T-helper 2 cell treated with Interferon-gamma antibody and Interleukin-4, amounts not matched to agents 100 ng/mL and 5 ng/mL, for 36 hours (primary cell): ENCODE measurements at regions not wholly inside any gene's neighbourhood (a gene's known extent, or its start where the extent isn't known, plus 50 kb on each side); places are given as distances from the start of the nearest gene placed in this dataset.

Experiments used
- intact Hi-C: fragments of 100-400 bp; cut with micrococcal nuclease; formaldehyde crosslinking; loops from one replicate; pipeline ENCODE4 v1.15.1; 2023

DNA sequence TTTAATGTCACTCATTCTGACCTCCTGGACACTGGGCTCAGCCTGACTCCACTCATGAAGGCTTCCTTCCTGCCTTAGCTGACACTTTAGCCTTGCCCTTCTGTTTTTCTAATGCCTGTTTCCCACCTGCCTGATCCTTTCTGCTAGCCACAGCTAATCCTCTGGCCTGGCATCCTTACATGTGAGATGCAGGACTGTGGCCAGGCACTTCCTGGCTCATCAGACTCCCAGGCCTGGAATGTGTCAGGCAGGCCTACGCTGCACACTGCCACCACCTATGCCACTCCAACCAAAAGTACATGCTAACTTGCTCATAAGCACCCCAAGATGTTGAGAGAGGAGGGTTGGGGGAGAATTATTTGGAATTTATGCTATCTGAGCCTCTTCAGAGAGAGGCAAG is 138.8 kb upstream of the NALF2 start:
- intact Hi-C loops: no loop called here

DNA sequence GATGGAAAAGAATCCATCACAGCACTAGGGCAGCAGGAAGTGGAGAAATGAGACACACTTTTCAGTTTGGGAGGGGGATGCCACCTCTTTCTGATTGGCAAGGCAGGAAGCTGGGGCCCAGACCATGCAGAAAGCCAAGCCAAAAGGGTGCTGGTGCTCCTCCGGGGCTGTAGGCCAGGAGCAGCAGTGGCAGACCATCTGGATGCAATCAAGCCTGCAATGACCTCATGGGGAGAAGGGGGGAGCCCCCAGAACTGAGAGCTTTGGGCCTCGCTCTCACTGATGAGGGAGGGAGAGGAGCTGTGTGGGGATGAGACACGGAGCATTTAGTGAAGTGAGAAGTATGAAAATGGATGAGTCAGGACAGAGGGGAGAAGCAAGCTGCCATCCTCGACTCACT is 141.3 kb upstream of the NALF2 start:
- intact Hi-C loops: no loop called here

DNA sequence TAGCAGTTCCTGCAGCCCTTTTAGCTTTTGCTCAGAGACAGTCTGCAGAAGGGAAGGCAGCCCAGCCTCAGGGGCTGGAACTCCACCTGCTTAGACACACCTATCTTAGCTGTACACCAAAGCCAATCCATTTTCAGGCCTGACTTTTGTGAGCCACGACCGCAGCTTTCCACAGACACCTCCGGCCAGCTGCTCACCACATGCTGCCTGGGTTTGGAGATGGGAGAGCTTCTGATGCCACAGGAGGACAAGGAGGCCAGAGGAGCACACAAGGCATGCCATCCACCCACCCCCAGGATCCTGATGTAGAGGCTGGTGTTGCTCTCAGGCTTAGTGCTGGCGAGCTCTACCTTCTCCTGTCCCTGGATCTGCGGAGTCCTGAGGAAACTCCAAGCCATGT is 141.8 kb upstream of the NALF2 start:
- intact Hi-C loops: no loop called here

DNA sequence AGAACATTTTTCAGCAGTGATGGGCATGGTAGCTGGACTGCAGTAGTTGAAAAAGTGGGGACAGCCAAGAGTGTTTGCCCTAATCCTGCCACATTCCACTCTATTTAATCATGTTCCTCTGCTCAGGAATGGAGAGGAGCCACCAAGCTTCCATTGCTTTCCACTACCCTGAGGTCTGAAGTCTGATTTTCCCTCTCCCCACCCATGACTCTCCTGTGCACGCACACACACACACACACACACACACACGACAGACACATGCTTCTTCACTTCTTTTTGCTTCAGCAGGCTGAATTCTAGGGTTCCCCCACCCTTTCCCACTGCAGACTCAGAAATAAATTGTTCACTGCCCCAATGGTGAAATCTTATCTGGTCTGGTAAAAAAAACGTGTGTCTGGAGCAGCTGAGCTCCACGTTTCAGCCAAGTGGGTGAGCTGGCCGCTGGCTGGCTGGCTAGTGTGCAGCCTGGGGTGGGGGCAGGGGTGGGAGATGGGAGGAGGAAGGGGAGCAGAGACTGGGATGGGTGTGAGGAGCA is 142.7 kb upstream of the NALF2 start:
- intact Hi-C loops: no loop called here

DNA sequence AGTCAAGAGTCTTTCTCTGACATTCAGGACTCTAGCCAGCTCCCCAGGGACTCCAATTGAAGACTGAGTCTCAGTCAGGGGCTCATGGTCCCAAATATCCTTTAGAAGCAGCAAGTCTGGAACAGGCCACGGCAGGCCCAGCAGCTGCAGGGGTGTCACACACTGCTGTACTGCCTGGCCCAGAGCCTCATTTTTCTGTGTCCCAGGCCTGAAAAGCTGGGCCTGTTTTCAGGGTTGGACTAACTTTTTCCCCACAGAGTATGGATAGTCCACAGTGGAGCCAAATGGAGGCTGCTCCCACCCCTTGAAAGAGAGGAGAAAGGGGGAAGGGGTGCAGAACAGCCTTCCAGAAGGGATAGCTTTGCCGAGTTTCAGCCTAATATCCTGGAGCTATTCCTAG is 146.8 kb upstream of the NALF2 start:
- intact Hi-C loops: no loop called here

DNA sequence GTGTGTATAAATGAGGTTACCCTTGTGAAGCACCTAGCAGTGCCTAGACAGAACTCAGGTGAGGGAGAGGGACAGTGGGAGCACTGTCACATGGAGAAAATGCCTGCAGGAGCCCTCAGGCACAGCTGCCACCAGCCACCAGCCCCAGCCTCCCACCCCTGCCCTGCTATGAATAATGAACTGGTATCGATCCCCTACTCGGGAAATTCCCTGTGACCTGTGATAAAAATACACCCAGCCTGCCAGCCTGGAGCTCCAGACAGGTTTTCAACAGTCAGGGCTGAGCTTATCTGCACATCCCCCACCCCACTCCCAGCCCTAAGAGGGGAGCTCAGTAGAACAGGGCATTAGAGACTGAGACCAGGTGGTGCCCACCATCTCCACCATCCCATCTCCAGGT is 159.6 kb upstream of the PJA1 start:
- intact Hi-C loops: no loop called here

DNA sequence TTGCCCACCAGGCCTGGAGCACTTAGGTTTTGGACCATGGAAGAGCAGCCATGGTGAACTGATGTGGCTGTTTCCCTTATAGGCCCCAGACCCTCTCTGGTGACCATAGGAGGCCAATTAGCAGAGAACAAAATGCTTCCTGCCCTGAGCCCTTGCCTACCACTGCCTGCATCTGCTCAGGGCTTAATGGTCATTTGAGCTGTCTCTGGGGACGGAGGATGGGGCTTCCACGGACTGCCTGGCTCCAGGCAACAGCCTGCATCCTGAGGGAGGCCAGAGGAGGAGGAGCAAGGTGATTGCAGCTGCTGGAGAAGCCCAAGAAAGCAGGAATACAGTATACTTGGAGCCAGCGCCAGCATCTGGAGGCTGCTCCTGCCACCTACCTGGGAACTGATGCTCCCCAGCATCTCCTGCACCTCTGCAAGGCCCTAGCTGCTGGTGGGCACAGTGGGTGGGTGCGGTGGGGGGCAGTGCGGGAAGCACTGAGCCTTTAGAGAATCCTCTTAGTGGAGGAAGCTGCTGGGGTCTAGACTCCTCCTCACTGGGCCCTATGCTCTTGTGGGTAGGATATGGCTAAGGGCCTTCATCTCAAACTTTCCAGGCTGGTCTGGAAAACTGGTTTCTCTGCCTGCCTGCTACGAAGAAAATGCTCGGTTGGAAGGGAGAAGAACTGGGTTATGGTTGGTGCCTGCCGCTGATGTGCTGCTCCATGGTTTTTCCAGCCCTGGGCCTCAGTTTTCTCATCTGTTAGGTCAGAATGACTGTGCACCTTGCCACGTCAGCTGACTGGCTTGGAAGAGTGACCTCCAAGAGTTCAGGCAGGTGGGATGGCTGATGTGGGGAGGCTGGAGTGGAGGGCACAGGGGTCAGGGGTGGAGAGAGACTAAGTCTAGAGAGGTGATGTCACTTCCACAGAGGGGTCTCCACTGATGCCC is 158.8 kb upstream of the PJA1 start:
- intact Hi-C loops: no loop called here

DNA sequence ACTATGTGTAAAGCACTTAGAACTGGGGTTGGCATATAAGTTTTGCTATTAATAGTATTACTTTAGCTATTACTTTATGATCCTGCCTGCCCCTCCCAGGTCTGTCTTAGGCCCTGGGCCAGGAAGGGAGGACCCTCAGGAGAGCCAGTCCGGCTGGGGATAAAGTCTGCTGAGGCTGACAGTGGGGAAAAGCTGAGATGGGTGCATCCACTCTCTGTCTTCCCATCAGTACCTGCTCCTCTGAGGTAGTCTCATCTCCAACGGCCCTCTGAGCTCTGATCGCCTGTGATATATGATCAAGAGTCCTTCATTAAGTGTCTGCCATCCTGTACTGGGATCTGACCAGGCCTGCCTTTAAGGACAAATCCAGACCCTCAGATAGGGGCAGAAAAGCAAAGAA is 156.5 kb upstream of the PJA1 start:
- intact Hi-C loops: no loop called here

DNA sequence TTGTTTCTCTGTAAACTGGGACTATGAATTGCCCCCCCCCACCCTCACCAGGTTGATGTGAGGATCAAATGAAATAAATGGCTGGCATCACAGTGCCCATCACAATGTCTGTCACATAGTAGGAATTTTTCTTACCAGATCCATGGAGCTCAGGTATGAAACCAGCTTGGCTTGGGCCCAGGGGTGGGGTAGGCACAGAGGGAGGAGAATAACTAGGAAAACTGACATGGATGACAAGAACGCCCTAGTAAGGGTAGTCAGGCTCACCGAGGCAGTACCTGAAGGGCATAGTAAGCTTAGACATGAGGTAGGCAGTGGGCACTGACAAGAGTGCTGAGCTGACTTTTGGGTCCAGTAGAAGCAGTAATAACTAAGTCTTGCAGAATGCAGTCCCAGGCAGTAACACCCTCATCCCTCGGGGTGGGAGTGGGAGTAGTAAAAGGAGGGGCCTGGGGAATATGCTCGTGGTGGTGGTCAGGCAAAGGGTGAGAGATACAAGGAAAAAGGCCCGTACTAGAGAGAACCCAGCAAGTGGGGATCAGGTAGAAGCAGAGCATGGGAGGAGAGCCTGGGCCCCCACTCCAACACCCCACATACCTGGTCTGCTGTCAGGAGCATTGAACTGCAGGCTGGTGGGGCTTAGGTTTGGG is 155.9 kb upstream of the PJA1 start:
- intact Hi-C loops: no loop called here

DNA sequence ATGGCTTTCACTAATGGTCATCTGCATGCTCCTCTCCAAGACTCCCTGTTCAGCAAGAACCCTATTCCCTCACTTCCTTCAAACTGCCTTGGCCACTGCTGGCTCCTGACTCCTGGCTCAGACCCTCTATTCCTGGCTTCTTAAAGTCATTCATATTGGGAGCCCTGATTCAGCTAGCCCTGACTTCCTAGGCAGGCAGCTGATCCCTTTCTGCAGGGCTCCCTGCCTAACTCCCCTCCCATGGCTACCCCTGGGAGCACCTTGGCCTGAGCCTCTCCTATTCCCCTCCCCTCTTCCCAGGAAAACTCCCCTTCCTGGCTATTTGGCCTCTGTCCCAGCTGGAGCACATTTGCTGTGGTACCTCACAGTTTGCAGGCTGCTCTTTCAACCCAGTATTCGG is 154.9 kb upstream of the PJA1 start:
- intact Hi-C loops: no loop called here

DNA sequence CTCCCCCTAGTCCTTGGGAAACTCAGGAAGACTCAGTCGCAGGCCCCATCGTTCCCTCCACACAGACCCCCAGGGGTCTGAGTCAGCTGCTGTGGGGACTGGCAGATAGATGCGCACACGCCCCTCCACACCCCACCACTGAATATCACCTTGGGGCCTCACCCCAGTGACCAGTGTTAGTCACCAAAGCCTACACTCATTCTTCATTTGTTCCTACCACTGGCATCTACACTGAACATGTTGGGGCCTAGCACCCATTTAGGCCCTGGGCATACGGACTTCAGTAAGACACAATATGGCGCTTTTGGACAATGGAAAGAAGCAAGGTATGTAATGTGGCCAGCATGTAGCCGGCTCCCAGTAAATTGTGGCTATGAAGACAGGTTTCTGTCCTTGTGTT is 154.1 kb upstream of the PJA1 start:
- intact Hi-C loops: no loop called here

DNA sequence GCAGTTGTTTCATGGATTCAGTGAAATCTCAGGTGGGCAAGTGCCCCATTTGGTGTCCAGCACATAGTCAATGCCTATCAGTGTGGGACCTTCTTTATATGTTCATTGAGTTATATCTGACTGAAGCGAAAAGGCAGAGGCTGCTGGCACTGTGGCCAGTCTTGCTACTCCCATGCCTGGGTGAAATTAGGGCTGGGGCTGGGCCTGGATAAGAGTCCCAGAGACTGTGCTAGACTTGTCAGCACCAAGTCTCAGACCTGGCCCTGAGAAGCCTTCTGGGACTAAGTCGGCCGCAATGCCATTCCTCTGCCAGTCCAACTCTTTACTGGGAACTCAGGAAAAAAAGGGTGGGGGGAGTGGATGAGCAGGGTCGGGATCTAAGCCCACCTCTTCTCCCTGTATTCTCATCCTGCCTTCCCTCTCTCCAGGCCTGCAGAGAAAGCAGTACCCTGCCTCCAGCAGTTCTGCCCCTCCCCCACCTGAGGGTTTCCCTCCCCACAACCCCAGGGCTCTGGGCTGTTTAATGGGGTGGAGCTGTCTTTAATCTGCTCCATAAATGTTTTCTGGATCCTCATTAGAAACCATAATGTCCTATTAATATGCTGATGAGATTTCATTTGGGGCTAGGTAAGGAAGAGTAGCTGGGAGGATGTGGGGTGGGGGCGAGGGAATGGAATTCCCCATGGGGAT is 153.5 kb upstream of the PJA1 start:
- intact Hi-C loops: no loop called here

DNA sequence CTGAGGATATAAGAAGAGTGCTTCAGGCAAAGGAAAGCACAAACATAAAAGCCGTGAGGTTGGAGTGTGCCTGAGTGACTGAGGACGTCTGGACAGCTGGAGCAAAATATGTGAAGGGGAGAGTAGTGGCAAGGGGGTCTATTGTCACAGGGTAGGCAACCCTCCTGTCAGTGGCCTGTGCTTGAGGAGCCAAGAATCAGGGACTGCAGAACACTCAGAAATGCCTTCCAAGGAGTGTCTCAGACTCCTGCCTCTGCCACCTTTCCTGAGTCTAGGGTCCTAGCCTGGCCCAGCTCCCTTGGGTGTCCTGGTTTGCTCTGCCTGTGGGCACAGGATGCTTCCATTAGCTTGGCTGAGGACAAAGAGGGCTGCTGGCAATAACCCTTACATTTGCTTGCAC is 152.5 kb upstream of the PJA1 start:
- intact Hi-C loops: no loop called here

DNA sequence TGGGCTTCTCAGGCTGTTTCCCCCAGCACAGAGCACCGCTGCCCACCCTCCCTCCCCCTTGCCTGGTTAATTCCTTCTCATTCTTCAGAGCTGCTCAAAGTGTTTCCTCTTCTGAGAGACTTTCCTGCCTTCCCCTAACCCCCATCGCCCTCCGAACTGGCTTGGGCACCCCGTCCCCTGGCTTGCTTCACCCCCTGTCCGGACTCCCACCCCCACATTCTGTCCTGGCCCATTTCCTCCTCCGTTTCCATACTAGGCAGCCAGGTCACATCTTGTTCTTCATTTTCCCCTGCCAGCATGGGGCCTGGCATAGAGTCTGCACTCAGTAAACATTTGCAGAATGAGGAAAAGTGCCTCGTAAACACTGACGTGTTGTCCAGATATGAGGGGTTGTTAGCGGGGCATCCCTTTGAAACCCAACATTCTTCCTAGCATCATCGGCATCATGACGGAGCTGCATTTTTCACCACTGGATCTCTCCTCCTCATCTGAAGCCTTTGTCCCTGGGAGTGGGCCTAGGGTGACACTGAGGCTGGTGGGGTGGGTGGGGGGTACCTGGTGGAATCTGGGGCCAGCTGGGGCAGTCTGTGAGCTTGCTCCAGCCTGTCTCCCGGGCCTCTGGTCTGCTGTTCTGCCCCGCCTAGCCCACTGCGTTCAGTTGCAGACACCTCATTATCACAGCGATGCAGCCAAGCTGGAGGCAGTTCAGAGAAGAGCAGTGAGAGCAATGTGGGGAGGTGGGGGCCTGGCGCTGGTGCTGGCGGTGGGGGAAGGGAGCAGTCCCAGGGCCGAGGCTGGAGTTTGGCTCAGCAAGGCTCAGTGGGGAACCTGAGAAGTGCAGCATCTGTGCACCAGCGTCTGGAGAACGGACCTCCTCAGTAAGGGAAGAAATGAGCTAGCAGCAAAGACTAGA is 149.4 kb upstream of the PJA1 start:
- intact Hi-C loops: no loop called here

DNA sequence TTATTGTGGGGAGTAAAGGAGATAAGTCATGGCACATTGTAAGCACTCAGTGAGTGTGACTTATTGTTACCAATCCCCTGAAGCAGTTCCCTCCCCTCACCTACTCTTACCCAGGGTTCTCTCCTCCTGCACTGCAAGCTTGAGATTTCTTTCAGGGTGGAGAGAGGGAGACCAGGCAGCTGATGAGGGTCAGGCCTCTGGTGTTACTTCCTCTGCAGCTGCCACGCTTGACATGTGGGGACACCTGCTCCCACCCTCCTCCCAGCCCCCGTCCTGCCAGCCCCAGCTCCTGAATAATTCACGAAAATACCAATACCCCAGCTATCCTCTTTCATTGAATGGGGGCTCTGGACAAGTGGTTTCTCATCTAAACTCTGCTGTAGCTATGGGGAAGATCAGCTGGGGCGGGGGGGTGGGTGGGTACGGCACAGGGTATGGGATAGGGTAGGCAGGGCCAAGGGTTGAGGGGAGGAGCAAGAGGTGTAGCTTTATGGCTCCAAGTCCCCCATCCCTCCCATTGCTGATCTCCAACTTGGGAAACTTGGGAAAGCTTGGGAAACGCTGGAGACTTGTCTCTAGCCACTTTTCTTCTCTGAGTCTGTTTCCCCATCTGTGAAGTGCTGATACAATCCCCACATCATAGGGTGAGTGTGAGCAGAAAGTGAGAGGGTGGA is 148.5 kb upstream of the PJA1 start:
- intact Hi-C loops: no loop called here

DNA sequence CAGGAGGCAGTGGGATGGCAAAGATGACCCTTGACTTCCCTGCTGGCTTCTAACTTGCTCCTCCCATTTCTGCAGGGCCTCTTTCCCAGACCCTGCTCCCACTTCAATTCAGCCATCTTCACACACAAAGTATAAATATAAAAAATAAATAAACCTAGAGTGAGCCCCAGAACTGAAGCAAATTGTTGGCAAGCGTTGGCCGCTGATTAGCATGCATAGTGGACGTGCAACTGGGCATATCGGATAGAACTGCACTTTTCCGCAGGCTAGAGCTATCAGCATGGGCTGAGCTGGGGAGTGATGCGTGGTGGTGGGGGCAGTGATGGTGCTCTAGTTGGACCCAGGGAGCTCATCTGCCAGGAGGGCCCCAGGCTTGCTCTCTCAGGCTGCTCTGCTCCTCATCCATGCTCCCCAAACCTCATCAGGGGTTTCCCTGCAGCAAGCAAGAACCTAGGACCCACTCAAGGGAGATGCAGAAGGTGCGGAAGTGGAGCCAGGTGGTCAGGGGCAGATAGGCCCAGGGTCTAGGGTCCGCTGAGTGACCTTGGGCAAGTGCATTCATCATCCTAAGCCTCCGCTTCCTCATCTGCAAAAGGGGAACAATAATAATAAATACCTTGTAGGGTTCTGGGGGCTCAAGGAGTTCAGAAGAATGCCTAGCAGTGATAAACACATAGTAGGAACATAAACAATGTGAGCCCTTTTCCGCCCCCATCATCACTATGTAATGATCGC is 146.8 kb upstream of the PJA1 start:
- intact Hi-C loops: no loop called here

DNA sequence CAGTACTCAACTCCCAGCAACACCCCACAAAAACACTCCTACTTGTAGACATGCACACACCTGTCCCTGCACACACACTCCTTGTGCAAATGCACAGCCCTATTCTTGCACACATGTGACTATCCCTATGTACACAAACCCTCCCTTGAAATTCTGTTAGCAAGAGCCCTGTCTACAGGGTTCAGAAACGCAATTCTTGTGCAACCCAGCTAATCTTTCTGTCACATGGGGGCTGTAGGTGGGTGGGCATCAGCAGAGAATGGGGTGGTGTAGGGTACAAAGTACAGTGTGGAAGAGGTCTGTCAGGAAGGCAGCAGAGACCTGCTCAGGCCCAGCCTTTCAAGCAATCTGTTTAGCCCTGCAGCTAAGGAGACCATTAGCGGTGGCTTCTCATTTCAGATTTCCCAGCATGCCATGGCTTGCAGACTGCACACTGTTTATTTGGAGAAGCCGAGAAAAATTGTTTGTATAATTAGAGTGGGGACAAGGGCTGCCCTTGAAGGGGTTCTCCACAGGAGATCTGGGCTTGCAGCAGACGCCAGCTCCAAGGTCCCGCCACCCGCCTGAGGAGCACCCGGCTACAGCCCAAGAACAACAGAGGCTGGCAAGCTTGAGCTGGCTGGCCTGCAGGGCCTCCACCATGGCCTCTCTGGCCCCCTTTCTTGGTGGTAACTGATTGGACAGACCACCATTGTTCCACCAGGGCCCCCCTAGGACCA is 144.0 kb upstream of the PJA1 start:
- intact Hi-C loops: no loop called here

DNA sequence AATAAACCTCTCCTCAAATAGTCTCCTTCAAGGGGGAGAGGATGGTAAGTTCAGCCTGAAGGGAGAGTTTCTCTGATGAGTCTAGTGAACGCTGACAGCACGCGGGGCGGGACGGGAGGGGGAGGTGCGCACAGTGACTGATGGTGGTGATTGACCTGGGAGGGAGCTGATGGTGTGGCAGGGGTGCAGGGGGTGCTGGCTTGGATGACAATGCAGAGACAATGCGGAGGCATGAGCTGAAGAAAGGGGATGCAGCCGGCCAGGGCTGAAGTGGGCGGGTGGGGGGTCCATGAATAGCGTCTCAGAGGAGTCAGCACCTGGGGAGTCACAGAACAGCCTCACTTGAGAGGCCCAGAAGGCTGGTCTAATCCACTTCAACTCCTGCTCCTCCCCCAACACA is 142.5 kb upstream of the PJA1 start:
- intact Hi-C loops: no loop called here

DNA sequence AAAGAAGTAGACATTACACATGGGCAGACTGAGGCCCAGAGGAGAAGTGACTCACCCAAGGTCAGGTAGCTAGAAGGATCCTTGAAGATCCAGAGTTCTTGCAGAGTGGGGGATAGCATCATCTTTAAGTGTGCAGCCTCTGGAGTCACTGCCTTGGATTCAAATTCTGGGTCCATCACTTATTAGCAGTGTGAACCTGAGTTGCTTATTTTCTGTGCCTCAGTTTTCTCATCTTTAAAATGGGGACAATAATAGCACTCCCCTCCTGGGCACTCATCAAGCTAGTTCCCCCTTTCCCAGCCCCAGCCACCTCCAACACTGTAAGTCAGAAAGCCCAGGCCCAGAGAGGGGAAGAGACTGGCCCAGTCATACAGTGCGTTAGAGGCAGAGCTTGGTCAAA is 141.8 kb upstream of the PJA1 start:
- intact Hi-C loops: no loop called here
